ENCODE measurements at regions not wholly inside any gene's neighbourhood (a gene's known extent, or its start where the extent isn't known, plus 50 kb on each side); places are given as distances from the start of the nearest gene placed in this dataset.

GRCh38 chr4:182141061-182141460 is 102.1 kb upstream of the TENM3 start:
- TF ChIP-seq CTCF (IDR thresholded peaks at IDR 0.05; ENCODE audit: insufficient read depth, low read length, poor library complexity, severe bottlenecking): no peak
- Histone ChIP-seq H3K27me3 (replicated peaks; ENCODE audit: control insufficient read depth, insufficient read depth, low read length) (peaks cover 2% of the 10 kb centered on the region; the same call in 1 of the 2 replicates), H3K4me3 (replicated peaks; ENCODE audit: low read depth, low read length) (no peak overlapping the region), H3K36me3 (ENCODE audit: control insufficient read depth, insufficient read depth, low read length) (no peaks in the 10 kb centered on the region)
- DNase-seq (ENCODE audit: extremely low read depth, insufficient read length): peak; percentile 7

DNA sequence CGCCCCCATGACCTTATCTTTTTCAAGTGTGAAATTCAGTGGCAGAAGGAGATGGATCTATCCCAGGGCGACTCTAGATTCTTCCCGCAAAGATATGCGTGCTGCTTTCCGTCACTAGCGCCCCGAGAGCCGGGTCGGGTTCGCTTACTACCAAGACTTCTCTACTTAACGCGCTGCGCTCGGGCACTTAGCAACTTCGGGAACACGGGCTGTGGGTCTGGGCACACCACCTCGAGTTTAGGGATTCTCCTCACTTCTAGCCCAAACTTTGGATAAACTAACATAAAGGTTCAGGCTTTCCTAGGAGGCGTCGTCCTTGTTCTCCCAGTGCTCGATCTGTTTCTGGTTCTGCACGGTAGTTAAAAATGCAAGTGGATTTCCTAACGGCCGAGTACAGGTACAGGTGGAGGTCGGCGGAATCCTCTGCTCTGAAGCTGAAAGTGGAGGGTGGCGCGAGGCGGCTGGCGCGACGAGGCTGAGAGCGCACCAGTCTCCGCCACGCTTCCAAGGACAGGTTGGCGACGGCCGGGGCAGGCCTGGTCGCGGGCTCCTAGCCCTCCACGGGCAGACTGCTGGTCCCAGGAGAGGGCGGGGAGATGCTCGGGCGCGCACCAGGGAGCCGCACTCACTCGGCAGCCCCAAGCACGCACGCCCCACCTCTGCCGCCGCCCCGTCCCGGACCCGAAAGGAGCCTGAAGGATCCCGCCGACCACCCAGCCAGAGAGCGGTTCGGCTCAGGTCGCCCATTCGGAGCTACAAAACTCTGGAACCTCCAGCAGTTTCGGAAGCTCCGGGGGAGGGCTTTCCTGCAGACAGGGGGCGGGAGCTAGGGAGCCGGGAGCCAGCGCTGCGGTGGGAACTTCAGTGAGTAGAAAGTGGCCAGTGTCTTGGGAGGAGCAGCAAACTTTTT is 100.8 kb upstream of the TENM3 start:
- Histone ChIP-seq H3K4me3 (replicated peaks; ENCODE audit: low read depth, low read length) (no peak overlapping the region), H3K27me3 (replicated peaks; ENCODE audit: control insufficient read depth, insufficient read depth, low read length) (peaks cover 2% of the 10 kb centered on the region; the same call in 1 of the 2 replicates), H3K36me3 (ENCODE audit: control insufficient read depth, insufficient read depth, low read length) (no peaks in the 10 kb centered on the region)
- TF ChIP-seq CTCF (IDR thresholded peaks at IDR 0.05; ENCODE audit: insufficient read depth, low read length, poor library complexity, severe bottlenecking): no peak
- DNase-seq (ENCODE audit: extremely low read depth, insufficient read length): peak; percentile 10

GRCh38 chr4:182143086-182143821 is 99.9 kb upstream of the TENM3 start:
- peaks cover 2% of the 10 kb centered on the region; the same call in 1 of the 2 replicates for H3K27me3 ChIP-seq (replicated peaks; ENCODE audit: control insufficient read depth, insufficient read depth, low read length)
- TF ChIP-seq CTCF (IDR thresholded peaks at IDR 0.05; ENCODE audit: insufficient read depth, low read length, poor library complexity, severe bottlenecking): no peak
- no peaks in the 10 kb centered on the region for H3K36me3 ChIP-seq (ENCODE audit: control insufficient read depth, insufficient read depth, low read length)
- peak; percentile 20 for DNase-seq (ENCODE audit: extremely low read depth, insufficient read length)
- H3K4me3 ChIP-seq (replicated peaks; ENCODE audit: low read depth, low read length): peak overlapping the region; percentile 65

DNA sequence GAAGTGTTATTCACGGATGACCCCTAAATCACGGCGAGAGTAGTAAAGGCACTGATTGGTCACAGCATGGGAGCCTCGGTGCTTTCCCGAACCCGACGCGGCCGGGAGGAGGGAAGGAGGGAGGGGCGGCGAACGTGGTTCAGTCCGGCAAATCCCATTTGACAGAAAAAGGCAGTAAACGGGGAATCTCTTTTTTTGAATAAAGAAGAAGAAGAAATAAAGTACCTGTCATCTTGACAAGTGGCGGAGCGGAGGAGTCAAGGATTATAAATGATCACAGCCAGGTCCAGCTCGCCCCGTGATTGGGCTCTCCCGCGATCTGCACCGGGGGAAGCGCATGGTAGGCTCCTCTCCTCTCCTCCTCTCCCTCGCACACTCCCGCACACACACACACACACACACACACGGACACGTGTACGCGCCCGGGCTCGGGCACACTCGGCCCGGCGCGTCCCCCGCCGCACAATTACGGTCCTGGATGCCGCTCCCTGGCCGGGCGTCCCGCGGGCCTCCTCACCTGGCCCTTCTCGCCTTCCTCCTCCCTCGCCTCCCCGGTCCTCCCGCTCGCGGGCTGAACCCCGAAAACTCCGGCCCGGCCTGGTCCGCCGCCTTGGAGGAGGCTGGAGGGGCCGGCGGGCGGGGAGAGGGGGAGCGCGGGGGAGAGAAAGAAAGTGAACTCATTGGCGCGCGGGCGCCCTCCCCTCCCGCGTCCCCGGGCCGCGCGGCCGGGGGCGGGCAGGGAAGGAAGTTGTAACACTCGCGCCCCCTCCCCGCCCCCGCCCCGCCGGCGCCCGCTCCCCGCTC is 99.2 kb upstream of the TENM3 start:
- no peak for TF ChIP-seq CTCF (IDR thresholded peaks at IDR 0.05; ENCODE audit: insufficient read depth, low read length, poor library complexity, severe bottlenecking)
- DNase-seq (ENCODE audit: extremely low read depth, insufficient read length): peak; percentile 48
- peak overlapping the region; percentile 65 for H3K4me3 ChIP-seq (replicated peaks; ENCODE audit: low read depth, low read length)

GRCh38 chr4:182144626-182145333 is 98.4 kb upstream of the TENM3 start:
- H3K36me3 ChIP-seq (ENCODE audit: control insufficient read depth, insufficient read depth, low read length): no peaks in the 10 kb centered on the region
- peak; percentile 25 for DNase-seq (ENCODE audit: extremely low read depth, insufficient read length)
- peaks cover 2% of the 10 kb centered on the region; the same call in 1 of the 2 replicates for H3K27me3 ChIP-seq (replicated peaks; ENCODE audit: control insufficient read depth, insufficient read depth, low read length)
- H3K4me3 ChIP-seq (replicated peaks; ENCODE audit: low read depth, low read length): peak overlapping the region; percentile 65
- TF ChIP-seq CTCF (IDR thresholded peaks at IDR 0.05; ENCODE audit: insufficient read depth, low read length, poor library complexity, severe bottlenecking): no peak

More for the DNA sequence above, 99.2 kb upstream of the TENM3 start:
- peaks cover 2% of the 10 kb centered on the region; the same call in 1 of the 2 replicates for H3K27me3 ChIP-seq (replicated peaks; ENCODE audit: control insufficient read depth, insufficient read depth, low read length)
- no peaks in the 10 kb centered on the region for H3K36me3 ChIP-seq (ENCODE audit: control insufficient read depth, insufficient read depth, low read length)
